NCI-H1417 (cell line): ENCODE measurements at regions not wholly inside any gene's neighbourhood (a gene's known extent, or its start where the extent isn't known, plus 50 kb on each side); places are given as distances from the start of the nearest gene placed in this dataset.

Experiments used
- DNase-seq, 3 experiments: peaks; one replicate each; lab custom pipeline; 2025; lab: John Stamatoyannopoulos, UW

- no peak for DNase-seq
Observed at GRCh38 chr12:32047357-32048212, 59.1 kb upstream of the BICD1 start.

- no peak for DNase-seq
Observed at GRCh38 chr12:32048791-32049190, 57.9 kb upstream of the BICD1 start.

GRCh38 chr12:32049956-32050355, 56.7 kb upstream of the BICD1 start:
- DNase-seq: no peak

- DNase-seq: no peak
Observed at GRCh38 chr12:32051511-32052211, 55.0 kb upstream of the BICD1 start.

GRCh38 chr12:32052212-32052713, 54.4 kb upstream of the BICD1 start:
- DNase-seq: no peak

- DNase-seq: no peak
Observed at GRCh38 chr12:32053881-32054624, 52.6 kb upstream of the BICD1 start.
